ENCODE measurements at regions not wholly inside any gene's neighbourhood (a gene's known extent, or its start where the extent isn't known, plus 50 kb on each side); places are given as distances from the start of the nearest gene placed in this dataset.

DNA sequence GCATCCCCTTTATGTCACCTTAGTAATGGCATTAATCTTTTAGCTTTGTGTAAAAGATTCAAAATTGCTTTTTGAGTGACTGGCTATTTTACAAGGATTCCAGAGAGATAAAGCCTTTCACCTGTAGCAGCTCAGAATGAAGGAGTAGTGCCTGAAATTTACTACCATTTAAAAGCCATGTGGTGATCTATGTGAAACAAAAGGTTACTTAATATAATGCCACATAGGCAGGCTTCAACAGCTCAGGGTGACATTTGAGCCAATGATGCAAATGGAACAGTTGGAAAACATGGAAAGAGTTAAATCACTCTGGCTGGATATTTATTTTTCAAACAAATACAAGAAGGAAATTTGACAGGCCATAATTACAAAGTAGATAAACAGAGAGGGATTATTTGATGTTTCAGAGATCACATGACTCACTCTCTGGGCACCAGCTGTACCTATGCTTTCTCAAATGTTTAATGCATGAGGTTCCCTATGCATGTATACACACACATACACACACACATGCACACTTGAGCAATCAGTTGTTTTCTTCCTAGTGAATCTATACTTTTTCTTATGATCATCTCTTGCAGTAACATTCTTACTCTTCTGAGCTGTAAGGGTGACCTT is 171.5 kb downstream of the ZMAT3 start:
- Mint-ChIP-seq H3K9me3 (no peaks in the 10 kb centered on the region), H3K4me1 (no peaks in the 10 kb centered on the region), H3K27me3 (no peaks in the 10 kb centered on the region), H3K36me3 (ENCODE audit: low read depth) (no peaks in the 10 kb centered on the region), H3K4me3 (no peak overlapping the region), H3K27ac (no peak overlapping the region)
- no peak for ATAC-seq (replicated peaks)

DNA sequence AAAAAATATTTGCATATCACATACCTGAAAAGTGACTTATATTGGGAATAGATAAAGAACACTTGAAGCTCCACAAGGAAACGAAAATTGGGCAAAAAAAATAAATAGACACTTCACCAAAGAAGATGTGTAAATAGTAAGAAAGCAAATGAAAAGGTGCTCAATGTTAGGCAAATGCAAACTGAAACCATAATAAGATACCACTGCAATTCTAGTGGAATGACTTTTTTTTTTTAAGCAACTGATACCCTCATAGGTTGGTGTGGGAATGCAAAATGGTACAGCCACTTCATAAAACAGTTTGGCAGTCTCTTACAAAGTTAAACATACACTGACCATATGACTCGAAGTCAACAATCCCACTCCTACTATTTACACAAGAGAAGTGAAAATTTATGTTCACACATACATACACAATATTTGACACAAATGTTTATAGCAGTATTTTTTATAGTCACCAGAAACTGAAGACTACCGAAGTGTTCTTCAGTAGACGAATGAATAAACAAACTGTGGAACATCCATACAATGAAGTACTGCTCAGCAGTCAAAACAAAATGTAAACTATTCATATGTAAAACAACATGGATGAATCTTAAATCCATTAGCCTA is 176.3 kb downstream of the ZMAT3 start:
- Mint-ChIP-seq H3K4me3 (no peak overlapping the region), H3K4me1 (no peaks in the 10 kb centered on the region), H3K9me3 (peaks cover 5% of the 10 kb centered on the region), H3K36me3 (ENCODE audit: low read depth) (no peaks in the 10 kb centered on the region), H3K27me3 (no peaks in the 10 kb centered on the region), H3K27ac (no peak overlapping the region)
- no peak for ATAC-seq (replicated peaks)
